RWPE2 (cell line): ENCODE measurements at regions not wholly inside any gene's neighbourhood (a gene's known extent, or its start where the extent isn't known, plus 50 kb on each side); places are given as distances from the start of the nearest gene placed in this dataset.

Source experiments
- ATAC-seq: fragments of 200-7000 bp; cut with Tn5 transposase; 3 replicates; pipeline ENCODE4 v1.9.1; 2021; ENCODE audit warnings: low read depth
- DNase-seq: peaks from one replicate; pipeline ENCODE4 v3.0.0-alpha.2; 2020; ENCODE audit warnings: low spot score
- H3K27ac ChIP-seq: fragments of 450-650 bp; 2 replicates; pipeline ENCODE4 v1.5.1; 2017; ENCODE audit warnings: mild to moderate bottlenecking; ENCODE audit not compliant: poor library complexity, severe bottlenecking
- H3K27me3 ChIP-seq: fragments of 250-450 bp; sonication (Bioruptor Pico); 2 replicates; pipeline ENCODE4 v1.5.1; 2021; ENCODE audit warnings: mild to moderate bottlenecking, moderate library complexity; ENCODE audit not compliant: insufficient read depth, poor library complexity, severe bottlenecking
- H3K36me3 ChIP-seq: fragments of 250-450 bp; sonication (Bioruptor Pico); 2 replicates; pipeline ENCODE4 v1.5.1; 2020; ENCODE audit warnings: low read depth, mild to moderate bottlenecking, moderate library complexity
- H3K4me1 ChIP-seq: fragments of 250-450 bp; sonication (Bioruptor Pico); 2 replicates; pipeline ENCODE4 v1.5.1; 2021; ENCODE audit warnings: mild to moderate bottlenecking, moderate library complexity; ENCODE audit not compliant: insufficient read depth, poor library complexity, severe bottlenecking
- H3K4me3 ChIP-seq: fragments of 250-450 bp; sonication (Bioruptor Pico); 2 replicates; pipeline ENCODE4 v1.5.1; 2021; ENCODE audit warnings: mild to moderate bottlenecking, moderate library complexity; ENCODE audit not compliant: severe bottlenecking
- H3K9me3 ChIP-seq: fragments of 250-450 bp; sonication (Bioruptor Pico); 2 replicates; pipeline ENCODE4 v1.5.1; 2021; ENCODE audit warnings: mild to moderate bottlenecking, moderate library complexity; ENCODE audit not compliant: severe bottlenecking
- TF ChIP-seq, protein P1 (sequence below): fragments of 450-650 bp; IDR thresholded peaks from one replicate; pipeline ENCODE4 v1.5.1; 2017; ENCODE audit warnings: mild to moderate bottlenecking, moderate library complexity; ENCODE audit not compliant: poor library complexity, severe bottlenecking

DNA sequence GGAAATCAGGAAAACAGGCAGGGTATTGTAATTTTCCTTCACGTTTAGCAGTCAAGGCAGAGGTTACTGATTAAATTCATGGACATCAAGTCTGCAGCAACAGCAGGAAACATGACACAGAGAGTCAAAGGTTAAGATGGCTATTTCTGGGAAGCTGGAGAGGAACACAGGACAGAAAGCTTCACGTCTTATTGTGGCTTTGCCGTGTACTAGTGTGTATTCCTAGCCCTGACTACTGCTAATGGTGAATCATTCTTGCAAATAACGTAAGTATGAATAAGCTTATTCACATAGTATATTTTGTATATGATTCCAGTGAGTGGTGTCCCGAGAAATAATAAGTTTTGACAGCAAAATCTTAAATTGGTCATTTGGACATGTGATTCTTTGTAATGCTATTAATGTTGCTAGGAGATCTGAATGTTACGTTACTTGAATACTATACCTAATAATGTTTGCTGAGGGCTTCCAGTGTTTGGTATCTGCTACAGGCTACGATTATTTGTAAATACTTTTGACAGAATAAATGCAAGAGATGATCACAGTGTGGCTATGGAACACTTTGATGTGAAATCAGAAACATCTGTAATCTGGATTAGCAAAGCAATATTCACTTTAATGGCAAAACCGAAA, 77.4 kb downstream of the DISP1 start:
- Histone ChIP-seq H3K4me3 (no peak overlapping the region), H3K4me1 (peaks cover 8% of the 10 kb centered on the region), H3K27ac (no peak overlapping the region), H3K9me3 (no peaks in the 10 kb centered on the region), H3K36me3 (no peaks in the 10 kb centered on the region), H3K27me3 (no peaks in the 10 kb centered on the region)
- TF ChIP-seq, protein P1, sequence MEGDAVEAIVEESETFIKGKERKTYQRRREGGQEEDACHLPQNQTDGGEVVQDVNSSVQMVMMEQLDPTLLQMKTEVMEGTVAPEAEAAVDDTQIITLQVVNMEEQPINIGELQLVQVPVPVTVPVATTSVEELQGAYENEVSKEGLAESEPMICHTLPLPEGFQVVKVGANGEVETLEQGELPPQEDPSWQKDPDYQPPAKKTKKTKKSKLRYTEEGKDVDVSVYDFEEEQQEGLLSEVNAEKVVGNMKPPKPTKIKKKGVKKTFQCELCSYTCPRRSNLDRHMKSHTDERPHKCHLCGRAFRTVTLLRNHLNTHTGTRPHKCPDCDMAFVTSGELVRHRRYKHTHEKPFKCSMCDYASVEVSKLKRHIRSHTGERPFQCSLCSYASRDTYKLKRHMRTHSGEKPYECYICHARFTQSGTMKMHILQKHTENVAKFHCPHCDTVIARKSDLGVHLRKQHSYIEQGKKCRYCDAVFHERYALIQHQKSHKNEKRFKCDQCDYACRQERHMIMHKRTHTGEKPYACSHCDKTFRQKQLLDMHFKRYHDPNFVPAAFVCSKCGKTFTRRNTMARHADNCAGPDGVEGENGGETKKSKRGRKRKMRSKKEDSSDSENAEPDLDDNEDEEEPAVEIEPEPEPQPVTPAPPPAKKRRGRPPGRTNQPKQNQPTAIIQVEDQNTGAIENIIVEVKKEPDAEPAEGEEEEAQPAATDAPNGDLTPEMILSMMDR: no peak
- ATAC-seq (no peak), DNase-seq (no peak)

DNA sequence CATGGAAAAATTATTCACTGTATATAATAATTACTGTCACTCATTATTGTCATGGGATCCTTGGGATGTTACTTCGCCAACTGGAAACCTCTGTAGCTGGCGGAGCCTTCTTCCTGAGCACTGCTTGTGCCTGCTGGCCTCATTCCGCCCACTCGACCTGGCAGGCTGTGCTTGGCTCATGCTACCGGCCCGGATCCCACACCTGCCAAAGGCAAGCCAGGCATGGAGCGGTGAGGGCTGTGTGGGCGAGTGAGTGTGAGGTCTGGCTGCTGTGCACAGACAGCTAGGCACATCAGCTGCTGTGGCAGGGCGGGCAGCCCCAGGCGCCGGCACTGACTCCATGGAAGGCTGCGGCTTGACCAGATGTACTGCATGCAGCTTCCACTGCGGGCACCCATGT, 78.4 kb downstream of the DISP1 start:
- Histone ChIP-seq H3K4me1 (peaks cover 8% of the 10 kb centered on the region), H3K9me3 (no peaks in the 10 kb centered on the region), H3K27ac (no peak overlapping the region), H3K27me3 (no peaks in the 10 kb centered on the region), H3K4me3 (no peak overlapping the region), H3K36me3 (no peaks in the 10 kb centered on the region)
- no peak for DNase-seq
- TF ChIP-seq, protein P1: no peak
- no peak for ATAC-seq

DNA sequence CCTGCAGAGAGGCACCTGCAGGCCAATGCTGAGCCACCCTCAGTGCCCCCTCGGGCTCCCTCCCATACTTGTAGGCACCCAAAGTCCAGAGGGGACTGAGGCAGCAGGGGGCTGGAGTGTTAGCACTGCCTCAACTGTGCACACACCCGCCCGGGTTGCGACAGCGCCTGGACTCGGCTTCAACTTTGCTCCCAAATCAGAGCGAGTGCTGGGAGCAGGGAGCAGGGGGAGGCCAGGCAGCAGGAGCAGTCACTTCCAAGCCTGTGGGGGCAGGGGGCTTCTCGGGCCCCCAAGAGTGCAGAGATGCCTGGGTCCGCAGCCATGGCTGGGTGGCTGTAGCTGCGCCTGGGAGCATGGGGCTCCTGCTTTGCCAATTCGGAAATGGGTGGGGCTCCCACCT, 79.5 kb downstream of the DISP1 start:
- Histone ChIP-seq H3K27ac (no peak overlapping the region), H3K27me3 (no peaks in the 10 kb centered on the region), H3K9me3 (no peaks in the 10 kb centered on the region), H3K4me3 (no peak overlapping the region), H3K36me3 (no peaks in the 10 kb centered on the region), H3K4me1 (peaks cover 5% of the 10 kb centered on the region)
- no peak for DNase-seq
- TF ChIP-seq, protein P1: no peak
- ATAC-seq: no peak

DNA sequence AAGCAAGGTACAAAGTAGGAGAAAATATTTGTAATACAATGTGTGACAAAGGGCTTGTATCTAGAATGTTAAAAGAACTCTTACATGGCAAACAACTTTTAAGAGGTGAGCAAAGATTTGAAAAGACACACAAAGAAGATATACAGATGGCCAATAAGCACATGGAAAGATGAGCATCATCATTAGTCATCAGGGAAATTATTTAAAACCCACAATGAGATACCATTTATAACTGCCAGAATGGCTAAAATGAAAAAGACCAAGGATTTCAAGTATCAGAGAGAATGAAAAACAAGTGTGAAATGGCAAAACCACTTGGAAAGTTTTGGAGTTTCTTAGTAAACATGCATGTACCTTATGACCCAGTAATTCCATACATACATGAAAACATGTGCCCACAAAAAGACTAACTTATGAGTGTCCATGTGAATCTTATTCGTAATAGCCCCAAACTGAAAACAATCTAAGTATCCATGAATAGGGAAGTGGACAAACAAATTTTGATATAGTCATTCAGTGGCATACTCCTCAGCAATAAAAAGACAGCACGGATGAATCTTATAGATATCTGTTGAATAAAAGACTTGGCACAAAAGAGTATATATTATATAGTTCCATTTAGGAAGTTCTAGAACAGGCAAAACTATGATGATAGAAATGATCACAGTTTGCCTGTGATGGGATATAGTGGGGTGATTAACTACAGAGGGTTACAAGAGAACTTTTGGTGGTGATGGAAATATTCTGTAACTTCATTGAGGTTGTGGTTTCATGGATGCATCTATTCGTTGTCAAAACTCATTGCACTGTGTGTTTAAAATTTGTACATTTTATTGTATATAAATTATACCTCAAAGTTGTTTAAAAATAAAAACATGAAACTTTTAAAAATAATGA, 82.0 kb downstream of the DISP1 start:
- Histone ChIP-seq H3K27ac (no peak overlapping the region), H3K36me3 (no peaks in the 10 kb centered on the region), H3K27me3 (no peaks in the 10 kb centered on the region), H3K4me3 (no peak overlapping the region), H3K4me1 (no peaks in the 10 kb centered on the region), H3K9me3 (no peaks in the 10 kb centered on the region)
- DNase-seq: no peak
- TF ChIP-seq, protein P1: no peak
- ATAC-seq: no peak
